Nucleus accumbens (tissue), 56 donors: ENCODE measurements at regions not wholly inside any gene's neighbourhood (a gene's known extent, or its start where the extent isn't known, plus 50 kb on each side); places are given as distances from the start of the nearest gene placed in this dataset.
"Not testable (repeated sequence)": the region's sequence is repeated elsewhere in the genome, so short reads cannot be mapped to it uniquely, and the experiment has no call there.

Experiments used
- DNase-seq, 56 donors: peaks; one replicate each; lab custom pipeline; 2025; lab: John Stamatoyannopoulos, UW

DNA sequence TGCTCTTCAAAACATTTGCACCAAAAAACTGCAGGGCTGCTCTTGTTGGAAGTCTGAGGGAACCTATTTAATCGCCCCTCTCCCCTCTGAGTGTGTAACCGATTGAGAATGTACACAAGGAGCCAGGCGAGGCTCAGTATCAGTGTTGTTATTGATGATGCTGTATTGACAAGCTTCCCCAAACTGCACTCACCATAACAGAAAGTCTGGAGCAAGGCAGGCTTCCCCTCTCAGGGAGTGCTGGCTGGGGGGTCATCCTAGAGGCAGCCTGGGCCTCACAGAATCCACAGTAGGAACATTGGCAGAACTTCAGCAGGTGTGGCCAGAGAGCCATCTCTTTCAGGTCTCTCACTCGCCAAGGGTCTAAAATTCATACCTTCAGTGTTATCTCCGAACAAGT, 58.1 kb upstream of the TUNAR start:
- no peak for DNase-seq

DNA sequence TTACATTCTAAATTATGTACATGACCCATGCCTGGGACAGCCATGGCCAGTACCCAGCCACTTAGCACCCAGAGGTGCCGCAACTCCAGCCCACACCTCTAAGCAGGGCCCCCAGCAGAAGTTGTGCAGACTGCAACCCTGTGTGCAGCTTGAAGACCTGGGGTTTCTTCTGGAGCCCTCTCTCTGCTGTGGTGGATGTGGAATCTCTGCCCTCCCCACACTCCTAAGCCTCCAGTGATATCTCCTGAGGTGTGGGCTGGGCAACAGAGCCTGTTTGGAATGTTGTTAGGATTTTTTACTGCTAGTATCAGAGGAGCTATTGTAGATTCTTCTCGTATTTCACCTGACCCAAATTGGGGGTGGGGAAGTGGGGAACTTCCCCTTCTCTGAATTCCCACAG, 59.4 kb upstream of the TUNAR start:
- no peak for DNase-seq

DNA sequence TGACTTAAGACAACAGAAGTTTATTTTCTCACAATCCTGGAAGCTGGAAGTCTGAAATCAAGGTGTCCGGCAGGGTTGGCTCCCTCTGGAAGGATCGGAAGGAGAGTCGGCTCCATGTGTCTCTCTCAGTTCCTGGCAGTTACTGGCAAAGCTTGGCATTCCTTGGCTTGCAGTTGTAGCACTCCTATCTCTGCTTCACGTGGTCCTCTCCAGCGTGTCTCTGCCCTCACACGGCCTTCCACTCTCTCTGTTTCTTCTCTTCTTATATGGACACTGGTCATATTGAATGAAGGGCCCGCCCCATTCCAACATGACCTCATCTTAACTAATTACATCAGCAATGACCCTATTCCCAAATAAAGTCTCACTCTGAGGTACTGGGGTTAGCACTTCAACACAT, 60.1 kb upstream of the TUNAR start:
- no peak for DNase-seq

DNA sequence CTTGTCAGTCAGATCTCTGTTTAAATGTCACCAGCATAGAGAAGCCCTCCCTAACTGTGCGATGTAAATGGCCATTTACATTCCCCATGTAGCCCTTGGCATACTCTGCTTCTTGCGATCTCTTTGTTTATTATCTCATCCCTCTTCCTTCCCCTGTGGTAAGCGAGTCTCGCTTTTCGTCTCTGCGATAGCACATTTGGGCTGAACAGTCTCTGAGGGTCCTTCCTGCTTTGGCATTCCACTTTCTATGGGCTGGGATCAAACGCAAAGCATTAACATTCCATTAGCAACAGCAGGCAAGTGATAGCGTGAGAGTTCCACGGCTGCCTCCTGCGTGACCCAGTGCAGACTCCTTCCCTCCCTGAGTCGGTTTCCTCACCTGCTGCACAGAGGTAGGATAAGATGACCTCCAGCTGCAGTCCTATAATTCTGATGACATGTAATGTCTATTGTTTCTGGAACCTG, 61.4 kb upstream of the TUNAR start:
- DNase-seq: no peak

DNA sequence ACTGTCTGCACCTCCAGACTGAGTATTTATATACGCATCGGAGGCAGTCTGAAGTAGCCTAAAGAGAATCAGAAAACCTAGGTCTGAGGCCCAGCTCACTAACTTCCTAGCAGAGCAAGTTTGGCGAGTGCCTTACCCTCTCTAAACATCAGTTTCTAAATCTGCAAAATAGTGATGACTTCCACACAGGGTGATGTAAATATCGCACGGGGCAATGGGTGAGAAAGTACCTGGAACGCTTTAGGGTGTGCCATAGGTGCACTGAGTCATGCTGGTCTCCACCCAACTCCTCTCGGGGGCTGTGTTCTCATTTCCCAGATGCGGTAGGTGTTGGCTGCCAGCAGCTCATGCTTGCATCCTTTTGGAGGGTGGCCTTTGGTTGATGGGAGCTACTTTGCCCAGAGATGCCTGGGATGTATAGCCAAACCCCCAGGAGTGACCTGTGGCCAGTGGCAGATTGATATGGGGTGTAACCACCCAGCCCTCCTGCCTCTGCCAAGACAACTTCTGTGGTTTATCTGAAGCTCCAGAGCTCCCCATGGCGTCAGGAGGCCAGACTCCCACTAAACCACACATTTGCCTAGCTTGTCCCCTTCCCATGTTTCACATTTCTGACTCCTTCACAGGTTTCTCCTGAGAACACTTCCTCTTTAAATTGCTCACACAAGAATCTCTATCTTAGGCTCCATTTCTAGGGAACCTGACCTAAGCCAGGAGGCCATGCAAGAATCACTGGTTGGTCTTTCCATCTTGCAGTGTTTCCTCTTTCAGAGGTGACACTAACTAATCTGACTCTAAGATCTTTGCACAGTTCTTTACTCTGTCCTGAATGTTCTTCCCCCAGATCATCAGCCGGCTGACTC, 62.0 kb upstream of the TUNAR start:
- no peak for DNase-seq

DNA sequence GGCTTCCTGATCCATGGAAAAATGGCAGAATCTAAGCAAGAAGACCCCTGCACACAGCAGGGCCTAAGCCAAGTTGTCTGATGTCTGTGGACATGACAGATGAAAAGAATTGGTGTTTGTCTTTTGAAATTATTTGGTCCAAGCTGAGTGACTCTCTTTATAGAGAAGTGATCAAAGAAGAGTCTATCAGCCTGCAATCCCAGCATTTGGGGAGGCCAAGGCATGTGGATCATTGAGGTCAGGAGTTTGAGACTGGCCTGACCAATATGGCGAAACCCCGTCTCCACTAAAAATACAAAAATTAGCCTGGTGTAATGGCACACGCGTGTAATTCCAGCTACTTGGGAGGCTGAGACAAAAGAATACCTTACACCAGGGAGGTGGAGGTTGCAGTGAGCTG, 64.8 kb upstream of the TUNAR start:
- no peak for DNase-seq

DNA sequence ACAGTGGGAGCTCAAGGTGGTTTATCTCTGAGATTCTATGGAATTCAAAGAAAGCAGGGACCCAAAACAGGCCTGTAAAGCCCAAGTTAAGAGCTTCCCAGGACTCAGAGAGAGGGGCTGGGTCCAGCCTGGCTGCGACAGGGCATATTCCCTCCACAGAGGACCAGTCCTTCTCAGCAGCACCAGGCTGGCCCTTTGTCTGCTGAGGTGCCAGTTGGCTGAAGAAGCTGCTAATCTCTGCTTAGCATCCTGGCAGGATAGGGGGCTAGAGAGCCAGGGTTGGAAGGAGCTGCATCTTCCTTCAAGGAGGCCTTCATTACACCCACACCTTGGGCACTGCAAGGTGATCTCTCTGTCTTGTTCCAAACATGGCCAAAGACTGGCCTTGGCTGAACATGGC, 68.3 kb upstream of the TUNAR start:
- DNase-seq: no peak

DNA sequence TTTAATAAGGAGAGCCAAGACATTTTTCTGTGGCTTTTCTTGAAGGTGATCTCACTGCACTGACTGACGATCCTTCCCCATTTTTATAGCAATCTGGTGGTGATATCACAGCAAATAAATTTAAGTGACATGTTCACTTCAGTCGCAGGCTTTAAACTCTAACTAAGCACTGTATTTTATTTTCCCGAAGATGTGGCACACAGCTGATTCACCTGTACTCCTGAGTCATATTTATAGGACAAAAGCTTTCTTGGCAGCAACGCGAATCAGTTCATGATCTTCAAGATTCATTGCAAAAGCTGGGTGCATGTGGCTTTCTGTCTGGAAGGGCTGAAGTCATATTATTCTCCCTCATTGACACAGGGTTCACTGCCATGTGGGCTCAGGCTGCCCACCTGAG, 79.8 kb upstream of the TUNAR start:
- peak in 5 of 56 donors; percentile 5 to 25 (median 22) for DNase-seq

DNA sequence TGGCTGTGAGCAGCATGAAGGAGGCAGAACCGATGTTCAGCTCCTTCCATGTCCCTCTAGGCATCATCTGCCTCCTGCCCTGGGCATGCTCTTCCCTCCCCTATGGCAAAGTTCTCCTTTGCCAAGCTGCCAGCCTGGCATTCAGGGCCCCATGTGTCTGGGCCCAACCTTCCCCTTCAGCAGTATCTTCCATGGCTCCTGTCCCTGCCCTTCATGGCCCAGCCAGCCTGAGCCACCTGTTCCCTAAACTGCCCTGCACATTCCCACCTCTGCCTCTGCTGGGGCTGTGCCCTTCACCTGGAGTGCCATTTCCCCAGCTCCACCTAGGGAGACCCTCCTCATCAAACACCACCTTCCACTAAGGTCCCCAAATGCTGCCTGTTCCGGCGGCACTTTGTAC, 74.0 kb upstream of the TCL1A start:
- DNase-seq: no peak

DNA sequence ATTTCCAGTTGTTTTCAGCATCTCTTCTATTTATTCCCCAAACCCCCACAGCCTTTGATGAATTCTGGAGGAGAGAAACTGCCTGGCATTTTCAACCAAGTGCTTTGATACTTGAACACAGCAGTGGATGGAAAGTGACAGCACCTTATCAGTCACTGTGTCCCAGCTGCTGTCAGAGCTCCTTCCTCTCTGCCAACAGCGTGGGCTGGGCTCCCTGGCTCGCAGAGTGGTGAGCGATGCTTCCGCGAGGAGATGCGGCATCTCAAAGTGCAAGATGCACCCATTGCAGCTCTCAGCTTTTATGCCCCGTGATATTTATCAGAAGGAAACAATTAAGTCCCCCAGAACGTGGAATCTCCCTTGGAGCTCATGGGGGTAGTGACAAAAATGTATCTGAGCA, 72.6 kb upstream of the TCL1A start:
- DNase-seq: no peak

DNA sequence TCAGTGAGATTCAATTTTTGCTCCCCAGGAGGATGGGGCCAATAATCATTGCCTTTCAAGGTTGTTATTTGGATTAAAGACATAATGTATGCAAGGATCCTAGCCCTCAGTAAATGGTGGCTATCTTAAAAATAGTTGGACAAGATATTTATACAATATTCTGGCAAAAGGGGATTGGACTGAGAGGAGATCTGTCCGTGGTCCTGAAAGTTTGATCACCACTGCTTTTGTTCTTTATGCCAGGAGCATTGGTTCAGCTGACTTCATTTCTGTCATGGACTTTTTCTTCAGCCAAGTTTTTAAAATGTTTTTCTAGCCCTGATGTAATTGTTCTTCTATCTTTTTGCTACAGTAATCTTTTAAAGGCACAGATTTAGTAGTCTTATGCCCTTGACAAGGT, 70.2 kb upstream of the TCL1A start:
- no peak for DNase-seq

DNA sequence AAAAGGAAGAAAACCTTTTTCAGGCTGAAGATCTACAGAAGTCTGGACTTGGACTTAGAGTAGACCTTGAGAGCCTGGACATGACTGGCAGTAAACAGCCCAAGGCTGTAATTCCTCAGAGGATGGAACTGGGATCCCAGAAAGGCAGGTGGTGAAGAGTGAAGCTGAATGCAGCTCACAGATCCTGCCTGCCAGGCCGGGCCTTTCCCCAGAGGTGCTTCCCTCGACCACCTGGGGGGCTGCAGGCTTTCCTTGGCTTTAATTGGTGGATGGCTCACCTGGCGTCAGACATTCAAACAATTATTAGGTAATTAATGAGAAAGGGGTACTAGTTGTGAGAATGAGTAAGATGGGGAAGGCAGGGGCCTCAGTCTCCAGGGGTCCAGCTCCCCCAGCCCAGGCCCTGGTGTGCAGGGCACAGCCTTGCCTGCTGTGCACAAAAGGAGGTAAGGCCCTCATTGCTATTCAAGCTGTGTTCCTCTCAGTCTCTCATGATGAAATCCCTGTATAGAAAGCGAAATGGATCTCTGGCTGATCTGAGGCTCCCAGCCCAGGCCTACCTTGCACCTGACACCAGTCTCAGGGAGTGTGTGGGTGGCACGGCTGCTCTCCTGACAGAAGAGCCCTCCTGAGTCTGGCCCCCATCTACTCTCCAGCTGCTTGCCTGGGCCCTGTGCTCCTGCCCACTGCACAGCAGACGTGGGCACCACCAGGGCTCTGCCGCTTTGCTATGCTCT, 63.0 kb upstream of the TCL1A start:
- no peak for DNase-seq

DNA sequence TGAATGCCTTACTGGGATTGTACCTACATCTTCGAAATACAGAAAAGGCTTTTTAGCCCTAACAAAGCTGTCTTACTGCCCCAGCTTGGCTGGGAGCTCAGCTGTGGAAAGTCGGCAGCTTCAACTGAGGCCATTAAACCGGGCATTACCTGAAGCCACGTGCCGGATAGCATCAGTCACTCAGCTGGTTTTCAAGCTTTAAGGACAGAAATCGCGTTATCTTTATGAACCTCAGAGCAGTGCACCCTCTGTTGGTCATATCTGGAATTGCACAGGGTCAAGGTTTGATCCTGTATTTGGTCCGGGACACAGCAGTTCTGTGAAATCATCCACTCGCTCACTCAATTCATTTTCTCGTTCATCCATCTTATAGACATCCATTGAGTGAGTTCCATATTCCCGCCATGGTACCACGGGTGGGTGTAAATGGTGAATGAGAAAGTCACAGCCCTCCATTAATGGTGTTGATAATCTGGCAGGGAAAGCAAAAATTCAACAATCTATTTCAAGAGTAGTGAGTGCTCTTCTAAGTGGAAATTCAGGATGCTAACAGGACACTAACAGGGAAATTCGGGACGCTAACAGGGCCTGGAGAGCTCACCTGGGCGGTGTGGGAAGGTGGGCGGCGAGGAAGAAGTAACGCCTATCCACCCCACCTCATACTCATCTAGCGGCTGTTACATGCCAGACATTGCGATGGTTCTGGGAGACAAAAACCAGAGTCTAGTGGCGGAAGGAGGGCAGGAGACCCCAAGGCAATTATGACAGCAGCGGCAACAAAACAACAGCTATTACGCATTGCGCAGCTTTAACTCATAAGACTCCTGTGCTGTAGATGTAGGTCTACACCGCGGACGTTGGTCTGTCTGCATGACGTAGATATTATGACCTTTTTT, 60.6 kb upstream of the TCL1A start:
- DNase-seq: peak in 16 of 56 donors; percentile 4 to 64 (median 10)

DNA sequence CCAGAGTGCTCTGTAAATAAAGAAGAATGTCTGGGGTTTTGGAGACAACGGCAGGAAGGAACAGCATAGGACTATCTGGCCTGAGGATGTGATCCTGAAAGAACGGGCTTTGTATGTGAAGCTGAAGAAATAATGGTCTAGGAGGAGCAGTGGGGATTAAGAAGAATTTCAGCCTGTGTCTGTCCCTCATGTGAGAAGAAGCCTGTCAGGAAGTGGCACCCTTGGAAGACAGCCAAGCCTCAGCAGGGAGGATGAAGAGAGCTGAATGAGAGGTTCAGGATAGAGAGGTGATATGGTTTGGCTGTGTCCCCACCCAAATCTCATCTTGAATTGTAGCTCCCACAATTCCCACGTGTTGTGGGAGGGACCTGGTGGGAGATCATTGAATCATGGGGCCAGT, 56.9 kb upstream of the TCL1A start:
- DNase-seq: no peak

DNA sequence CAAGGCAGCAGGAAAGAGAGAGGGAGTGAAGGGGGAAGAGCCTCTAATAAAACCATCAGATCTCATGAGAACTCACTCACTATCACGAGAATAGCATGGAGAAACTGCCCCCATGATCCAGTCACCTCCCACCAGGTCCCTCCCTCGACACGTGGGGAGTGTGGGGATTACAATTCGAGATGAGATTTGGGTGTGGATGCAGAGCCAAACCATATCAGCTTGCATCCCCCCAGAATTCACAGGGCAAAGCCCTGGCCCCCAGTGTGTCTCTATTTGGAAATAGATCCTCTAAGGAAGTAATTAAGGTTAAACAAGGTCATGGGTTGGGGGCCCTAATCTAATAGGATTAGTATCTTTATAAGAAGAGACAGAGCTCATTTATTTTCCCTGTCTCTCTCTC, 56.1 kb upstream of the TCL1A start:
- DNase-seq: no peak

DNA sequence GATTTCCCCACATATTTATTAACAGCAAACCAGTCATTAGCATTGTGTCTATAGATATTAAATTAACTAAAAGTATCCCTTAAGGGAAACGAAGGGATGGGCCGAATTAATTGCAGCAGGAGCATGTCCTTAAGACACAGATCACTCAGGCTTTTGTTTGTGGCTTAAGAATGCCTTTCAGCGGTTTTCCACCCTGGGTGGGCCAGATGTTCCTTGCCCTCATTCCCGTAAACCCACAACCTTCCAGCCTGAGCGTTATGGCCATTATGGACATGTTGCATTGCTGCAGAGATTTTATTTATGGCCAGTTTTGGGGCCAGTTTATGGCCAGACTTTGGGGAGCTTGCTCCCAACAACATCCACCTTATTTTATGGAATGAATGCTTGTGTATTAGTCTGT, 55.5 kb upstream of the TCL1A start:
- not testable (repeated sequence) for DNase-seq

DNA sequence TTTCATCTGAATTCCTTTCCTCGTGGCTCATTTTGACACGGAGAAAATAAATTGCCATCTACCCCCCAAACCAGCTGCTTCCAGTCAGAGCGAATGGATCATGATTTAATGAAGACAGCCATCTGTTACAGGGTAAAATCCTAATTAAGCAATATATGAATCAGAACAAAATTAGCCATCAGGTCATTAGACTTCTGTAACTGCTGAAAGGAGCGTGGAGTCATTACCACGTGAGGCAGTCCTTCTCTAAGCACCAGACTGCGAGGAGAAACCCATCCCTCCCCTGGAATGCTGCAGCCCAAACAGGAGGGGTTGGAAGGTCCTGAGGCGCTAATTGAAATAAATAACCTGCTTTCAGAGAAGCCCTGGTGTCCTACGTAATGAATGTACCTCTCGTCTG, 51.1 kb upstream of the TCL1A start:
- DNase-seq: no peak

DNA sequence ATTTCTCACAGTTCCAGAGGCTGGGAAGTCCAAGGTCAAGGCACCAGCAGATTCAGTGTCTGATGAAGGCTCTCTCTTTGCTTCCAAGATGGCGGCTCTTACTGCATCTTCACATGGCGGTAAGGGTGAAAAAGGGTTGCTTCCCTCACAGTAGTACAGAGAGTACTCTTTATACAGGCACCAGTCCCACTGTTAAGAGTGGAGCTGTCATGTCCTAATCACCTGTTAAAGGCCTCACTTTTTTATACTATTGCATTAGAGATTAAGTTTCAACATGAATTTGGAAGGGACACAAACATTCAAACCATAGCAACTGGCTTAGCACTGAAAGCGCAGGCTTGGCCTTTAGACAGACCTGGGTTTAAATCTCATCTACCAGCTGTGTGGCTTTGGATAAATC, 50.0 kb upstream of the TCL1A start:
- DNase-seq: no peak
